NCI-H2196 (cell line): ENCODE measurements at regions not wholly inside any gene's neighbourhood (a gene's known extent, or its start where the extent isn't known, plus 50 kb on each side); places are given as distances from the start of the nearest gene placed in this dataset.
"Not testable (repeated sequence)": the region's sequence is repeated elsewhere in the genome, so short reads cannot be mapped to it uniquely, and the experiment has no call there.

Source experiments
- DNase-seq: peaks from one replicate; lab custom pipeline; 2025; ENCODE audit not compliant: unreplicated experiment; lab: John Stamatoyannopoulos, UW

- no peak for DNase-seq
Observed at GRCh38 chr4:112940336-112940735, 109.1 kb upstream of the ANK2 start.

- no peak for DNase-seq
Observed at GRCh38 chr4:112942077-112942476, 107.4 kb upstream of the ANK2 start.

GRCh38 chr4:112942997-112943396 lies 106.5 kb upstream of the ANK2 start:
- no peak for DNase-seq

GRCh38 chr4:112944006-112944405 lies 105.4 kb upstream of the ANK2 start:
- no peak for DNase-seq

GRCh38 chr4:112946127-112946526 lies 103.3 kb upstream of the ANK2 start:
- DNase-seq: no peak

- DNase-seq: no peak
Observed at GRCh38 chr4:112947616-112948015, 101.8 kb upstream of the ANK2 start.

GRCh38 chr4:112951362-112952312 lies 97.8 kb upstream of the ANK2 start:
- DNase-seq: no peak

GRCh38 chr4:112952313-112952700 lies 97.1 kb upstream of the ANK2 start:
- no peak for DNase-seq

GRCh38 chr4:112953262-112953661 lies 96.2 kb upstream of the ANK2 start:
- DNase-seq: no peak

GRCh38 chr4:112954286-112954685 lies 95.2 kb upstream of the ANK2 start:
- no peak for DNase-seq

GRCh38 chr4:112956484-112956896 lies 93.0 kb upstream of the ANK2 start:
- DNase-seq: no peak

GRCh38 chr4:112957764-112958163 lies 91.7 kb upstream of the ANK2 start:
- not testable (repeated sequence) for DNase-seq

- no peak for DNase-seq
Observed at GRCh38 chr4:112966701-112967488, 82.6 kb upstream of the ANK2 start.

- DNase-seq: no peak
Observed at GRCh38 chr4:112968451-112969159, 80.8 kb upstream of the ANK2 start.

- no peak for DNase-seq
Observed at GRCh38 chr4:112970903-112971302, 78.5 kb upstream of the ANK2 start.

- no peak for DNase-seq
Observed at GRCh38 chr4:112973750-112974251, 75.7 kb upstream of the ANK2 start.

GRCh38 chr4:112975567-112976355 lies 73.7 kb upstream of the ANK2 start:
- no peak for DNase-seq

GRCh38 chr4:112978691-112979472 lies 70.6 kb upstream of the ANK2 start:
- DNase-seq: no peak

- no peak for DNase-seq
Observed at GRCh38 chr4:112979881-112980421, 69.5 kb upstream of the ANK2 start.
